Erythroblast (primary cell): ENCODE measurements at regions not wholly inside any gene's neighbourhood (a gene's known extent, or its start where the extent isn't known, plus 50 kb on each side); places are given as distances from the start of the nearest gene placed in this dataset.
"Not testable (repeated sequence)": the region's sequence is repeated elsewhere in the genome, so short reads cannot be mapped to it uniquely, and the experiment has no call there.

Experiments
- GATA1 ChIP-seq: IDR thresholded peaks from 2 replicates; pipeline ENCODE4 v1.6.1; 2011; ENCODE audit warnings: low read depth, mild to moderate bottlenecking, control low read depth, low read length, moderate library complexity
- POLR2A ChIP-seq: IDR thresholded peaks from 2 replicates; pipeline ENCODE4 v1.6.1; 2011; ENCODE audit warnings: mild to moderate bottlenecking, low read length

- not testable (repeated sequence) for TF ChIP-seq POLR2A, GATA1
Measured at GRCh38 chr2:145787597-145788361, 1267.9 kb upstream of the ZEB2 start.
